Heart right ventricle (tissue), 16 donors: ENCODE measurements at regions not wholly inside any gene's neighbourhood (a gene's known extent, or its start where the extent isn't known, plus 50 kb on each side); places are given as distances from the start of the nearest gene placed in this dataset.

Source experiments
- ATAC-seq, 8 donors: fragments of 200-7000 bp; cut with Tn5 transposase; one replicate each; pipeline ENCODE4 v1.9.1; 2020; ENCODE audit warnings: mild to moderate bottlenecking in 8 of 8, moderate library complexity in 8 of 8, moderate number of reproducible peaks in 1 of 8
- DNase-seq, 2 donors: peaks; one replicate each; pipeline ENCODE4 v3.0.0-alpha.2; 2020
- H3K27ac ChIP-seq, 10 donors: fragments of 200-600 bp; sonication (generic) in 2 of 10; one replicate each; pipeline versions ENCODE4 v1.5.0 to v1.8.0; 2020 to 2022; ENCODE audit warnings: mild to moderate bottlenecking in 3 of 10
- H3K27me3 ChIP-seq, 7 donors: fragments of 200-600 bp; one replicate each; pipeline ENCODE4 v1.8.0; 2021 to 2022; ENCODE audit warnings: mild to moderate bottlenecking in 2 of 7
- H3K36me3 ChIP-seq, 9 donors: fragments of 200-600 bp; sonication (generic) in 1 of 9; one replicate each; pipeline versions ENCODE4 v1.5.0 to v1.8.0; 2020 to 2022; ENCODE audit warnings: mild to moderate bottlenecking in 2 of 9
- H3K4me1 ChIP-seq, 9 donors: fragments of 200-600 bp; sonication (generic) in 1 of 9; one replicate each; pipeline versions ENCODE4 v1.5.0 to v1.8.0; 2020 to 2022; ENCODE audit warnings: mild to moderate bottlenecking in 4 of 9
- H3K4me3 ChIP-seq, 10 donors: fragments of 200-600 bp; sonication (generic) in 2 of 10; one replicate each; pipeline versions ENCODE4 v1.5.0 to v1.8.0; 2020 to 2022; ENCODE audit warnings: mild to moderate bottlenecking in 7 of 10, moderate library complexity in 2 of 10
- H3K9me3 ChIP-seq, 11 donors: fragments of 200-600 bp in 10 of 11; sonication (generic) in 2 of 11; one replicate each; pipeline versions ENCODE4 v1.5.0 to v1.8.0; 2013 to 2022; ENCODE audit warnings: mild to moderate bottlenecking in 2 of 11, control low read depth in 1 of 11, moderate library complexity in 1 of 11
- WGBS, 2 donors: extraction: QIAGEN DNeasy Blood & Tissue Kit; methylation state at CpG; one replicate each; pipeline ENCODE4 v1.1.7; 2013; ENCODE audit warnings: inconsistent platforms in 1 of 2; 5-methylcytosine and 5-hydroxymethylcytosine counted together
- intact Hi-C, 10 donors: fragments of 100-400 bp; cut with DNase I; formaldehyde crosslinking; loops; one replicate each; pipeline versions ENCODE4 v1.11.1 to v1.14.2; 2022
- TF ChIP-seq, protein P1 (sequence below), 9 donors: fragments of 200-600 bp; sonication (generic) in 2 of 9; IDR thresholded peaks; one replicate each; pipeline versions ENCODE4 v1.5.0 to v1.8.0; 2021 to 2022; ENCODE audit warnings: antibody characterized with exemption in 9 of 9, mild to moderate bottlenecking in 5 of 9, moderate library complexity in 1 of 9
- donor health status: Arrhythmogenic right ventricular cardiomyopathy.
- donor health status: ischemic (EF 13 %, LVEDD 7.1; RV severe dilation, severe dysfunction).
- donor health status: healthy with polysubstance abuse.
- donor health status: DM: no; HTN: yes; CAD: no.
- donor health status: DM: no; HTN: no; CAD: no.
- donor health status: ischemic (EF 25% LVEDD 6.9; RV normal size, moderate dysfunction).
- donor health status: ischemic (EF 25% LVEDD 5.7; RV mildly dilated, moderate dysfunction).
- donor health status: healthy.
- donor health status: DM: yes; HTN: yes; CAD: no.
- donor health status: Ischemic cardiomyopathy.
- donor health status: ischemic (EF 35%, LVEDD 5.7; RV mildly dilated, moderate dysfunction).
- donor health status: nonischemic (EF 11% LVEDD 7.7; RV severe dilation, severe dysfunction).
- donor health status: DM: yes; HTN: yes; CAD: no.
- donor health status: PGD.
- donor health status: ischemic (EF 29% LVEDD 5.4; RV normal size, mild dysfunction).
- donor health status: nonischemic (EF 23%, LVEDD 6.1; RV moderate dilation, normal function).

DNA sequence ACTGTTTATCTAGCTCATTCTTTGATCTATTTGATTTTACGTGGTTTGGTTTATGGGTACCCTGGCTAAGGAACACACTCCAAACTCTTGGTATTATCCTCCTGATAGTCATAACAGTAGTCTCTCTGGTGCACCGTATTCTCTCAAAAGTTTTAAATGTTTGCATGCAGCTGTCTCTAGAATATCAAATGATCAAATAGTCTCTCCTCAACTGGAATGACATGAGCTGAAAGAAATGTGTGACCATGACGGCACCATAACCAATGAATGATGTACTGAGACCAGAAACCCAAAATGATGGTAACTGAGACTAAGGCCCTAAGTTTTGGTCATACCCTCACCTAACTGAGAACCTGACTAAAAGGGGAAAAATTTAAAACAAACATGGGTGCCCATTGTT is 319.4 kb downstream of the SLC7A11 start:
- intact Hi-C loops, result no loop called here
- WGBS, 2 donors, result 92 to 96% methylated on average over 3 of the region's 3 CpGs

DNA sequence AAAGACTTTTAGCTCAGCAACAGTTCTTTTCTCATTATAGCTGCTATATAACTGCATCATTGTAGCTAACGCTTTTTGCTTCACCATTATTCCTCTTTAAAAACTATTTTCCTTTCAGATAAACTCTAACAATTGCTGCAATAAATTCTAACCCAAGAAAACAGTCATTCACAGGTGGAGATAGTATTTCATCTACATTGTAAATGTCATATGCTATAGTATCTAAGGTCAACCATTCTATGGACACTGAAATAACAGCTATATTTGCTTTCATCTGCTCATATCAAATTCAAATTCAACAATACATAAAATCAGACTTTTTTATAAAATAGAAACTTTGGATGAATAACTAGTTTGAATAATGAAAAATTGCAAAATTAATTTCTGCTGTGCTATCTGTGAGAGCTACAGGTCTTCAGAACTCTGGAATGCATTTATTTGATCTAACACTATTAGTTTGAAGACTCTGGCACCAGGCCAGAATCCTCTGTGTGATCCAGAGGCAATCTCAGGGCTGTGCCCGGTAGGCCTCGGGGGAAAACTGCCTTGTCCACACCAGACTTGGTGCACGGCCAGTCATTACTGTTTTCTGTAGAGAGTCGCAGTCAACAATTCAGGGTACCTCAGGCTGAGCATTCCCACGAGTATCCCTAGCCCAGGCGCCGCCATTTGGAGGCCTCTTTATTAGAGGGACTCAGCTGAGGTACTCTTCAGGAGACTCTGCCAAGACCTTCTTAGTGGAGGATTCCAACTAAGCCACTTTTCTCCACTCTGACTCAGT is 332.4 kb downstream of the SLC7A11 start:
- TF ChIP-seq, protein P1, sequence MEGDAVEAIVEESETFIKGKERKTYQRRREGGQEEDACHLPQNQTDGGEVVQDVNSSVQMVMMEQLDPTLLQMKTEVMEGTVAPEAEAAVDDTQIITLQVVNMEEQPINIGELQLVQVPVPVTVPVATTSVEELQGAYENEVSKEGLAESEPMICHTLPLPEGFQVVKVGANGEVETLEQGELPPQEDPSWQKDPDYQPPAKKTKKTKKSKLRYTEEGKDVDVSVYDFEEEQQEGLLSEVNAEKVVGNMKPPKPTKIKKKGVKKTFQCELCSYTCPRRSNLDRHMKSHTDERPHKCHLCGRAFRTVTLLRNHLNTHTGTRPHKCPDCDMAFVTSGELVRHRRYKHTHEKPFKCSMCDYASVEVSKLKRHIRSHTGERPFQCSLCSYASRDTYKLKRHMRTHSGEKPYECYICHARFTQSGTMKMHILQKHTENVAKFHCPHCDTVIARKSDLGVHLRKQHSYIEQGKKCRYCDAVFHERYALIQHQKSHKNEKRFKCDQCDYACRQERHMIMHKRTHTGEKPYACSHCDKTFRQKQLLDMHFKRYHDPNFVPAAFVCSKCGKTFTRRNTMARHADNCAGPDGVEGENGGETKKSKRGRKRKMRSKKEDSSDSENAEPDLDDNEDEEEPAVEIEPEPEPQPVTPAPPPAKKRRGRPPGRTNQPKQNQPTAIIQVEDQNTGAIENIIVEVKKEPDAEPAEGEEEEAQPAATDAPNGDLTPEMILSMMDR (IDR thresholded peaks at IDR 0.05), result no peak

More for the DNA sequence above, 319.4 kb downstream of the SLC7A11 start:
- H3K9me3 ChIP-seq, result no peaks in the 10 kb centered on the region
- TF ChIP-seq, protein P1 (IDR thresholded peaks at IDR 0.05), result no peak
- no peak for ATAC-seq
- no peak for DNase-seq
- H3K36me3 ChIP-seq, result no peaks in the 10 kb centered on the region
- H3K4me1 ChIP-seq, result no peaks in the 10 kb centered on the region
- no peaks in the 10 kb centered on the region for H3K27me3 ChIP-seq
- no peak overlapping the region for H3K4me3 ChIP-seq
- H3K27ac ChIP-seq, result no peak overlapping the region

GRCh38 chr4:137905930-137906329 is 336.2 kb downstream of the SLC7A11 start:
- Histone ChIP-seq H3K9me3 (no peaks in the 10 kb centered on the region), H3K4me1 (no peaks in the 10 kb centered on the region), H3K4me3 (no peak overlapping the region), H3K36me3 (no peaks in the 10 kb centered on the region), H3K27me3 (no peaks in the 10 kb centered on the region), H3K27ac (no peak overlapping the region)
- 70 to 76% methylated on average over 4 of the region's 4 CpGs for WGBS, 2 donors
- DNase-seq, result no peak
- TF ChIP-seq, protein P1 (IDR thresholded peaks at IDR 0.05), result no peak
- ATAC-seq, result no peak
- intact Hi-C loops, result no loop called here

More for the DNA sequence above, 332.4 kb downstream of the SLC7A11 start:
- Histone ChIP-seq H3K27me3 (no peaks in the 10 kb centered on the region), H3K4me1 (no peaks in the 10 kb centered on the region), H3K9me3 (peaks cover 0 to 10% (median 0%) of the 10 kb centered on the region in 11 donors), H3K4me3 (no peak overlapping the region), H3K36me3 (no peaks in the 10 kb centered on the region), H3K27ac (no peak overlapping the region)
- DNase-seq, result no peak
- intact Hi-C loops, result no loop called here
- no peak for ATAC-seq
- 44 to 64% methylated on average over 8 of the region's 8 CpGs for WGBS, 2 donors

GRCh38 chr4:137901114-137901513 is 341.0 kb downstream of the SLC7A11 start:
- no peaks in the 10 kb centered on the region for H3K9me3 ChIP-seq
- no peak overlapping the region for H3K27ac ChIP-seq
- 82 to 85% methylated on average over 1 of the region's 1 CpG for WGBS, 2 donors
- no peak overlapping the region for H3K4me3 ChIP-seq
- H3K4me1 ChIP-seq, result no peaks in the 10 kb centered on the region
- DNase-seq (no peak), ATAC-seq (no peak)
- no peaks in the 10 kb centered on the region for H3K36me3 ChIP-seq
- TF ChIP-seq, protein P1 (IDR thresholded peaks at IDR 0.05), result no peak
- intact Hi-C loops, result no loop called here
- H3K27me3 ChIP-seq, result no peaks in the 10 kb centered on the region
